HEK293 (cell line): ENCODE measurements at regions not wholly inside any gene's neighbourhood (a gene's known extent, or its start where the extent isn't known, plus 50 kb on each side); places are given as distances from the start of the nearest gene placed in this dataset.

Experiments
- CTCF ChIP-seq: fragments of 450-650 bp; formaldehyde crosslinking; IDR thresholded peaks from 2 replicates; pipeline ENCODE4 v1.5.1; 2016; ENCODE audit warnings: missing biosample characterization, missing genetic modification characterization
- KLF16 ChIP-seq: fragments of 450-650 bp; formaldehyde crosslinking; IDR thresholded peaks from 2 replicates; pipeline ENCODE4 v1.5.1; 2017; ENCODE audit warnings: missing biosample characterization, missing genetic modification characterization
- KLF9 ChIP-seq: fragments of 450-650 bp; formaldehyde crosslinking; IDR thresholded peaks from 2 replicates; pipeline ENCODE4 v1.5.1; 2016; ENCODE audit warnings: missing biosample characterization, missing genetic modification characterization, low read depth
- MEIS1 ChIP-seq: sonication (generic); formaldehyde crosslinking; IDR thresholded peaks from 2 replicates; pipeline ENCODE4 v1.8.1; 2022; ENCODE audit warnings: missing genetic modification reagents, mild to moderate bottlenecking, borderline replicate concordance
- REST ChIP-seq: fragments of 450-650 bp; formaldehyde crosslinking; IDR thresholded peaks from 2 replicates; pipeline ENCODE4 v1.5.1; 2016; ENCODE audit warnings: missing biosample characterization, missing genetic modification characterization
- ZNF138 ChIP-seq: fragments of 450-650 bp; formaldehyde crosslinking; IDR thresholded peaks from 2 replicates; pipeline ENCODE4 v1.5.1; 2016; ENCODE audit warnings: missing biosample characterization, missing genetic modification characterization, borderline replicate concordance
- ZNF148 ChIP-seq: fragments of 450-650 bp; formaldehyde crosslinking; IDR thresholded peaks from 2 replicates; pipeline ENCODE4 v1.5.0; 2017; ENCODE audit warnings: missing biosample characterization, missing genetic modification characterization, borderline replicate concordance
- ZNF155 ChIP-seq: fragments of 450-650 bp; formaldehyde crosslinking; IDR thresholded peaks from 2 replicates; pipeline ENCODE4 v1.5.1; 2016; ENCODE audit warnings: missing biosample characterization, missing genetic modification characterization
- ZNF274 ChIP-seq, 2 experiments: fragments of 200-500 bp in 1 of 2; fragments of 450-650 bp in 1 of 2; sonication (Bioruptor generic) in 1 of 2; formaldehyde crosslinking in 1 of 2; IDR thresholded peaks; 2 replicates each; pipeline versions ENCODE4 v1.5.1 to v1.6.1; 2014 to 2016; ENCODE audit warnings: borderline replicate concordance in 1 of 2, inconsistent platforms in 1 of 2, low read length in 1 of 2, missing biosample characterization in 1 of 2, missing genetic modification characterization in 1 of 2
- ZNF302 ChIP-seq: fragments of 450-650 bp; formaldehyde crosslinking; IDR thresholded peaks from 2 replicates; pipeline ENCODE4 v1.5.1; 2016; ENCODE audit warnings: missing biosample characterization, missing genetic modification characterization, low read depth
- ZNF571 ChIP-seq: fragments of 450-650 bp; formaldehyde crosslinking; IDR thresholded peaks from 2 replicates; pipeline ENCODE4 v1.5.0; 2017; ENCODE audit warnings: missing biosample characterization, missing genetic modification characterization
- ZNF704 ChIP-seq: fragments of 450-650 bp; formaldehyde crosslinking; IDR thresholded peaks from 2 replicates; pipeline ENCODE4 v1.5.1; 2016; ENCODE audit warnings: missing biosample characterization, missing genetic modification characterization
- ZNF707 ChIP-seq: fragments of 450-650 bp; formaldehyde crosslinking; IDR thresholded peaks from 2 replicates; pipeline ENCODE4 v1.5.1; 2016; ENCODE audit warnings: missing biosample characterization, missing genetic modification characterization
- ZNF776 ChIP-seq: fragments of 450-650 bp; formaldehyde crosslinking; IDR thresholded peaks from 2 replicates; pipeline ENCODE4 v1.5.0; 2017; ENCODE audit warnings: missing biosample characterization, missing genetic modification characterization, borderline replicate concordance

- TF ChIP-seq ZNF148 (tag by site-specific recombination) (no peak), ZNF138 (tag by site-specific recombination) (no peak), CTCF (tag by site-specific recombination) (no peak), KLF9 (no peak), ZNF707 (tag by site-specific recombination) (no peak), ZNF302 (tag by site-specific recombination) (no peak), ZNF704 (tag by site-specific recombination) (no peak), ZNF155 (tag by site-specific recombination) (no peak), MEIS1 (CRISPR knock-in tag) (no peak), ZNF274 (IDR thresholded peaks at IDR 0.05; ENCODE audit: low read length) (no peak), ZNF274 (tag by site-specific recombination; IDR thresholded peaks at IDR 0.05; ENCODE audit: borderline replicate concordance) (no peak), ZNF571 (no peak), ZNF776 (tag by site-specific recombination) (no peak), KLF16 (no peak), REST (tag by site-specific recombination) (no peak)
Observed at GRCh38 chr13:99726282-99726894, 225.1 kb downstream of the TM9SF2 start.
